GM19043 (cell line): ENCODE measurements at regions not wholly inside any gene's neighbourhood (a gene's known extent, or its start where the extent isn't known, plus 50 kb on each side); places are given as distances from the start of the nearest gene placed in this dataset.

Source experiments
- ATAC-seq: cut with Tn5 transposase; IDR thresholded peaks from one replicate; pipeline ENCODE4 v1.9.1; 2021; ENCODE audit warnings: low read depth; ENCODE audit not compliant: unreplicated experiment

GRCh38 chr3:18008706-18009368 is 266.4 kb upstream of the TBC1D5 start:
- no peak for ATAC-seq

DNA sequence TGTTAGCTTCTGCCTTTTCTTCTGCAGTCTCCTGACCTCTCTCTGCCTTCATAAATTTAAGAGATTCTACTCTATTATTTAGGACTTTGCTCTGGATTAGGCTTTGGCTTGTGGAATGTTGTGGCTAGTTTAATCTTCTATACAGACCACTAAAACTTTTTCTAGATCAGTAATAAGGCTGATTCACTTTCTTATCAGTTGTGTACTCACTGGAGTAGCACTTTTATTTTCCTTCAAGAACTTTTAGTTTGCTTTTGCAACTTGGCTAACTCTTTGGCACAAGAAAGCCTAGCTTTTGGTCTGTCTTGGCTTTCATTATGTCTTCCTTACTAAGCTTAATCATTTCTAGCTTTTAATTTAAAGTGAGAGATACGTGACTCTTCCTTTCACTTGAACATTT is 265.5 kb upstream of the TBC1D5 start:
- no peak for ATAC-seq

DNA sequence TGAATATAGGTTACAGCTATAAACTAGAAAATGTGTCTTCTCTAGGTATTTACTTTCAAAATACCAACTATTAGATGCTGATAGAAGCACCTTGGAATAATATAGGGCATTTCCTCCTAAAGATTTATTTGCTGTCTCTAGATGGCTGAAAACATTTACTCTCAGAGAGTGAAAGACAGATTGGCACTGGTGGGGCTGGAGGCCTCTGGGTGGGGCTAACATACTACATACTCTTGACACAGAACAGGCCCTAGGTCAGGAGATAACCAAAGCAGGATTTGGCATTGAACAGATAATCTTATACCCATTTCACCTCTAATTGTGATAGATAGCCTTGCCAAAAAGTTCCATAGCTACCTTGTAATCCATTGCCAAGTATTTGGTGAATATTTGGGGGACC is 253.3 kb upstream of the TBC1D5 start:
- no peak for ATAC-seq

- ATAC-seq = no peak
Observed at GRCh38 chr3:17994167-17994566, 251.7 kb upstream of the TBC1D5 start.

DNA sequence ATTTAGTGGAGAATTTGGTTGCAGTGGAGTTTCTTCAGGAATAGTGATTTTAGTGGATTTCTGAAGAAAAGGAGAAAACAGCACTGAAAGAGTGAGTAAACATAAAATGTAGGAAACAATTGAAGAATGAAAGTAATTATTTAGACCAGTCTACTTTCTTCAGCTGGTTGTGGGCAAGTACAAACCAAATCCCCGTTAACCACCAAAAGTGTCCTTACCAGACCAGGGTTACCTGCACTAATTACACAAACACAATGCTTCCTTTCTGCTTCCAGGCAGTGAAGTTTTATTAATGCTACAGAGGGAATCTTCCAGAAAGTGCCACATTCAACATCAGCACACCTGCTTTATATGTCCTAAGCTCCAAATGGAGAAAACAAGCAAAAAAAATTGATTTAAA is 248.0 kb upstream of the TBC1D5 start:
- no peak for ATAC-seq

GRCh38 chr3:17986348-17986816 is 244.0 kb upstream of the TBC1D5 start:
- no peak for ATAC-seq

DNA sequence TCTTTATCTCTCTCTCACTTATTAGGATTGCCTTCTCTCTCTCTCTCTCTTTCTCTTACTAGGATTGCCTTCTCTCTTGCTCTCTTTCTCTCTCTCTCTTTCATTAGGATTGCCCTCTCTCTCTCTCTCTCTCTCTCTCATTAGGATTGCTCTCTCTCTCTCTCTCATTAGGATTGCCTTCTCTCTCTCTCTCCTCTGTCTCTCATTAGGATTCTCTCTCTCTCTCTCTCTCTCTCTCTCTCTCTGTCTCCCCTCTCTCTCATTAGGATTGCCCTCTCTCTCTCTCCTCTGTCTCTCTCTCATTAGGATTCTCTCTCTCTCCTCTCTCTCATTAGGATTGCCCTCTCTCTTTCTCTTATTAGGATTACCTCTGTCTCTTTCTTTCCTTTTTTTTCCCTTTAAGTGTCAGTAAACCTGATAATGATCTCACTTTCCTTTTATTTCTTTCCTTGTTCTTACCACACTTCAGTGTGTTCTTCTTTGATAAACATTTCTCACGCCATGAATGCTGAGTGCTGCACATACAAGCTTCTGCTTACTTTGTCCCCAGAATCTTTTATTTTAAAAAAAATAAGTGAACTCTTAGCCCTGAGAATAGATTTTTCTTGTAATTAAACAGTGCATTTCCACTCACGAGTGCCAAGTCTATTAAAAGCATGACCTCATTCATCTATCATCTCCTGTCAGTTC is 243.4 kb upstream of the TBC1D5 start:
- no peak for ATAC-seq

DNA sequence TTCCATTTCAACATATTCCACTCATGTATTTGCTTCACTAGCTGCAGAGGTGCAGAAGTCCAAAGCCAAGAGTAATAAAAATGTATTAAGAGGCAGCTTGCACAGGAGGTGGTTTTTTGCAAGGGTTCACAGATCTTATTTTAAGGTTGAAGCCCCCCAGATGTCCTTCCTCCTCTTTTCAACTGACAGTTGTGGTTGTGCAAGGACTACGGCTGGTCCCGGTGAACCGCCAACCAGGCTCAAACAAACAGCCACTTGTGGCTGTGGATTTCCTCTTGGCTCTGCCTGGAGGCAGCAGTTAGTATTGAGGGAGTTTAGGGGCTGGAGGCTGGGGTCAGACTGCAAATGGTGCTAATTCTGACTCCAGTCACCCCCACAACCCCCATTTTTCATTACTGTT is 240.7 kb upstream of the TBC1D5 start:
- no peak for ATAC-seq

GRCh38 chr3:17982211-17982880 is 239.9 kb upstream of the TBC1D5 start:
- ATAC-seq = no peak

DNA sequence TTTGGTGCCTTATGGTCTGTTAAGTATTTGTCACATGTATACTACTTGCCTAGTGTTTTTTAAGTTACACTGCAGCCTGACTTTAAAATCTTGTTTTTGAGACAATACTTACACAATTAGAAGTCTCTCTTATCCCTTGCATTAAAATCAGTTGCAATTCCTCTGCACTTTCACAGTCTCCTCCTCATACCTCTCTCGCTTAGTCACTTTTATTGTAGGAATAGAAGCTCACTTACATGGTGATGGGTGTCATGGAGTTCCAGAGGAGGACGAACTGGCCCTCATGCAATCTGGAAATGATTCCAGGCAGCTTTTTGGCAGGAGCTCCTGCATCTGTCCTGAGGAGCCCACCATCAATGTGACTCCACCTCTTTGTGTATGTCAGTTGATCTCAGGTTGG is 238.4 kb upstream of the TBC1D5 start:
- no peak for ATAC-seq

DNA sequence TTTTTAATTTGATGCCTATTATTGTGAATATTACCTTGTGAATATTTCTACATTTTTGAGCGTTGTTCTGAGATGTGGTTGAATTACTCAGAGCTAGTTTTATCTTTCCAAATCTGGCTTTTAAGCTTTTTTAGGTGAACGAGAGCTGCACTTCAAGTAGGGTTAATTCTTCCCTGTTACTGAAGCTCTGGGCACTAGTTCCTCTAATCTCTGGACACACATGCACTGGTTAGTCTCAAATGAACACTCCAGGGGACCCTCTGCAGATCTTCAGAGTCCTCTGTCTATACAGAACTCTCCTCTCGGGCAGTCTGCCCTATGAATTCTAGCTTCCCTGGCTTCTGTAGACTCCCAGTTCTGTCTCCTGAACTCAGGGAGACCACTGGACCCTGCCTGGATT is 237.5 kb upstream of the TBC1D5 start:
- no peak for ATAC-seq

GRCh38 chr3:17979252-17979651 is 236.8 kb upstream of the TBC1D5 start:
- ATAC-seq = no peak

DNA sequence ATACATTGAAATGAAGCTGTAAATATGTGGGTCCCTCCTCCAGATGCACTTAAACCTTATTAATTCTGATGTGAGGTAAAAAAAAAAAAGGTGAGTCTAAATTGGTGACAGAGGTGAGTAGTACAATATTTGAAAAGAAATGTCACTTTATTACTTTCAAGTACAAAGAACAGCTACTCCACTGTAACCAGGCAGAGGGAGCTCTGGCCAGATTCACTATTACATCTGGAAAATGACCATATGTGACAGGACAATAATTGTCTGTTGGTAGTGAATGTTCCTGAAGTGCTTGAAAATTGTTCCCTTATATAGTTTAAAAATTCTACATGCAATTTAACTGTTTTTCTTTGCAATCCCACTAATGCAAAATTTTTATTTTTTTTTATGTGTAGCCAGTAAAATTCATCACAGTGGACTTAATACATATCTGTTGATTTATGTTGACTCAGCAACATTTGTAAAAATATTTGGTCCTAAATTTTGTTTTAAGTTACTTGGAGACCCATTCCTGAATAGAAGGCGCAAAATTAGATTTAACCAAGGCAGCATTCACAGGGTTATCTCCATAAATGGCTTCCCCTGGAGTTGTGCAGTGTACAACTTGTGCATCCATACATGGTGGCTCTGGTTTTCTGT is 231.9 kb upstream of the TBC1D5 start:
- ATAC-seq = no peak

DNA sequence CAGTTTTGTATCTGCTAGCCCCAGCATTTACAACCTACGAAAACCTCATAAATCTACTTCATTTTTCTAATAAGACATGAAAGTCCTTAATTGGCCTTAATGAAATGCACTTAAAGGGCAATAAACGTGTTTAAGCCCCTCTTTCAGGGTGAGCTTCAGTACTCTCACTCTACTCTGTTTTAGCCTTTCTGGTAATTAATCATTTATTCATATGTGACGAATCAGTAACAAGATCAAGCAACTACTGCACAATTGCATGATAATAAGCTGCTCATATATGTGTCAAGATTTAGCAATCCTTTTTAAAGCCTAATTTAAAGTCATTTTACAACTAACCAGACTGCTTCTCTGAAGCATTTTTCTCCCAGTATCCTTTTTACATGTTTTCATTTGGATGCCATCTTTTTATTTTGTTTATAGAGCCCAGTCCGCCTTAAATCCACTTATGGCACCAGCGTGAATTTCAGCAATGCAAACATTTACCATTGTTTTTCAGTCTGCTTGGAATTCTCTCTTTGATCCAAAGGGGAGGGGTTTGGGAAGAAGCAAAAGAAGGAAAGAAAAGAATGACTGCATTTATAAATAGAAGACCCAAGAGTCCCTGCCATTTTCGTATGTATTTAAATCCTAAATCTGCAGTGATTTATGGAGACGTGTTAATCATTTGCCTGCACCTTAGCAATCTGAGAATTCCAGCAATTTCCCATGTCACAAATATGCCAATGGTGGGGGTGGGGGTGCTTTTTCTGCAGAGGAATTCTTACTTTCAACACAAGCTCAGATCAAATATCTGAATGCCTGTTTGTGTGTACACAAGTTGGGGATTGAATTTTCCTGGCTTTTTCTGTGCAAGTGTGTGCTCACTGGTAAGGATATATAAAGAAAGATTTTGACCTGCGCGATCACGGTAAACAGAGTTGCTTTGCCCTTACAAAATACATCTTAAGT is 230.8 kb upstream of the TBC1D5 start:
- ATAC-seq = no peak

DNA sequence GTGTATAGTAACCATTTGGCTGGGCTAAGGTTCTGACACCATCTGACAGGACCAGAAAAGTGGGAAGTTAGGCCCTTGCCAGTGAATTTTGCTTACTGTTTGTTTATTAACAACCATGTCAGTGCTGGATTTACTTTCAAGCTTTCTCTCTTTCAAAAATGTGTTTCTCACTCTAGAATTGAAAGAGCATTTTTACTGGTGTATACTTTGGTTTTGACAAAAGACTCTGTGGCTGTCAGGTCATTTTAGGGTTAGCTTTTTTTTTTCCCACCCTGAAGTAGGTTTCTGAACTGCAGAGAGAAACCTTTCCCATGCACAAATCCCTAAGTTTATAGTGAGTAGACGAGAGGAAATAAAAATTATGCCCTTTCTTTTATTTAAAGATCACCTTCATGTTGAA is 230.0 kb upstream of the TBC1D5 start:
- ATAC-seq = no peak

DNA sequence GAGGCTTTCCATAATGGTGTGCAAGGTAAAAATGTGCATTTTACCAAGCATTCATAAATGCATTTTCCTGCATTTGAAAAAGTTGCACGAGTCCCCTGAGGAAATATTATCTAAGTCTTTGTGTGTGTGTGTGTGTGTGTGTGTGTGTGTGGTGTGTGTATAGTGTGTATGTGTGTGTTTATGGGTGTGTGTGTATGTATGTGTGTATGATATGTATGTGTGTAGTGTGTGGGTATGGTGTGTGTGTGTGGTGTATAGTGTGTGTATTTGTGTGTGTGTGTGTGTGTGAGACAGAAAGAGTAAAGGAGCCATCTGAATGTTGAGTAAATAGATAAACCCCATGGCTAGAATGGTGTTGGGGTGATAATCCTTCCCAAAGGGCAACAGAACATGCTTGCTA is 229.6 kb upstream of the TBC1D5 start:
- no peak for ATAC-seq

- ATAC-seq = no peak
Observed at GRCh38 chr3:17969985-17970568, 227.6 kb upstream of the TBC1D5 start.

DNA sequence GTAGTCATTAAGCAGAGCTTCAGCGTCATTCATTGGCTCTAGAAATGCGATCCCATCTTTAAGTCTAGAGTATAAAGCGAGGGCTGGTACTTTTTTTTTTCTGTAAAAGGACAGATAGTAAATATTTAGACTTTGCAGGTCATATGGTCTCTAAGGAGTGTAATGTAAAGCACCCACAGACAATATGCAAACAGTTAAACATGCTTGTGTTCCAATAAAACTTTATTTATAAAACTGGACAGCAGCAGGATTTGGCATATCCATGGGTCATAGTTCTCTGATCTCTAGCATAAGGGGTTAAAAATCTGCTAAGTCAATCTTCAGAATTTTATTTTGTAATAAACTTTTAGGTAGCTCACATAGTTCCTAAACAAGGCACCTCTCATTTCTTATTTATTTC is 226.8 kb upstream of the TBC1D5 start:
- ATAC-seq = no peak

DNA sequence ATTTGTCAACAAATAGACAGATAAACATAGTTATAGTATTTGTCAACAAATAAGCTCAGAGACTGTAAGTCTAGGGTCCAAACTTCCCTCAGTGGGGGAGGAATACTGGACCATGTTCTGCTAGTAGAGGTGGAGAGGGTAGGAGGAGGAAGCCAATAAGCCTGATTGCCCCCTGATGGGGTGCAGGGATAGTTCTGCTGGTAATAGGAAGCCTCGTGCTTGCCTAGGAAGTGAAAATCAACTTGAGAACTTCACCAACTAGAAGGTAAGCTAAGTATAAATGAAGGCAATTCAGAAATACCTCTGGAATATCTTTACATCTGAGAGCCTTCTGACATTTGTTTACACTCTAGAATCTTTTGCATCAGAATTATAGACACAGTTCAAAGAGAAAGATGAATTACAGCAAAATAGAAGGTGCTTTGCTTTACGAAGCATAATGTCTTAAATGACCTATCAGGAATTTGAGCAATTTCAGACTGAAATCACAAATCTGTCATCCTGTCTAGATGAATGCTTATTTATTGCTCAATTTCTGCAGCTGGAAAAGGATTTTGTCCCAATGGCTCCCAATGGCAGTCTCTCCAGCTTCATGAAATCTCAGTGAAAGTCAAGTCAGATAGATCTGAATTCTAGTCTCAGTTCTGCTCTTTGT is 225.6 kb upstream of the TBC1D5 start:
- no peak for ATAC-seq
